ENCODE measurements at regions not wholly inside any gene's neighbourhood (a gene's known extent, or its start where the extent isn't known, plus 50 kb on each side); places are given as distances from the start of the nearest gene placed in this dataset.

GRCh38 chr1:30325999-30326398, 397.4 kb downstream of the MATN1 start:
- no peak for TF ChIP-seq CTCF (optimal IDR thresholded peaks at IDR 0.05 in 1 of 3, IDR thresholded peaks at IDR 0.05 in 1 of 3, conservative IDR thresholded peaks at IDR 0.05 in 1 of 3; ENCODE audit: extremely low read depth in 1 of 3, insufficient read depth in 2 of 3, low read length in 3 of 3)
- TF ChIP-seq EZH2 (IDR thresholded peaks at IDR 0.05; ENCODE audit: low read length), result no peak

Measured in keratinocyte (primary cell).